HTR-8/SVneo (cell line): ENCODE measurements at regions not wholly inside any gene's neighbourhood (a gene's known extent, or its start where the extent isn't known, plus 50 kb on each side); places are given as distances from the start of the nearest gene placed in this dataset.
"Not testable (repeated sequence)": the region's sequence is repeated elsewhere in the genome, so short reads cannot be mapped to it uniquely, and the experiment has no call there.

Experiments
- DNase-seq: peaks from one replicate; pipeline ENCODE4 v3.0.0; 2011; ENCODE audit warnings: low spot score, mixed read lengths; ENCODE audit not compliant: insufficient read length
- FAIRE-seq: peaks from 2 replicates; lab custom pipeline; 2011; peaks lifted over from hg19 to GRCh38; lab: Jason Lieb, UNC

GRCh38 chr7:157467496-157468212 lies 130.8 kb downstream of the DNAJB6 start:
- no peak for DNase-seq

DNA sequence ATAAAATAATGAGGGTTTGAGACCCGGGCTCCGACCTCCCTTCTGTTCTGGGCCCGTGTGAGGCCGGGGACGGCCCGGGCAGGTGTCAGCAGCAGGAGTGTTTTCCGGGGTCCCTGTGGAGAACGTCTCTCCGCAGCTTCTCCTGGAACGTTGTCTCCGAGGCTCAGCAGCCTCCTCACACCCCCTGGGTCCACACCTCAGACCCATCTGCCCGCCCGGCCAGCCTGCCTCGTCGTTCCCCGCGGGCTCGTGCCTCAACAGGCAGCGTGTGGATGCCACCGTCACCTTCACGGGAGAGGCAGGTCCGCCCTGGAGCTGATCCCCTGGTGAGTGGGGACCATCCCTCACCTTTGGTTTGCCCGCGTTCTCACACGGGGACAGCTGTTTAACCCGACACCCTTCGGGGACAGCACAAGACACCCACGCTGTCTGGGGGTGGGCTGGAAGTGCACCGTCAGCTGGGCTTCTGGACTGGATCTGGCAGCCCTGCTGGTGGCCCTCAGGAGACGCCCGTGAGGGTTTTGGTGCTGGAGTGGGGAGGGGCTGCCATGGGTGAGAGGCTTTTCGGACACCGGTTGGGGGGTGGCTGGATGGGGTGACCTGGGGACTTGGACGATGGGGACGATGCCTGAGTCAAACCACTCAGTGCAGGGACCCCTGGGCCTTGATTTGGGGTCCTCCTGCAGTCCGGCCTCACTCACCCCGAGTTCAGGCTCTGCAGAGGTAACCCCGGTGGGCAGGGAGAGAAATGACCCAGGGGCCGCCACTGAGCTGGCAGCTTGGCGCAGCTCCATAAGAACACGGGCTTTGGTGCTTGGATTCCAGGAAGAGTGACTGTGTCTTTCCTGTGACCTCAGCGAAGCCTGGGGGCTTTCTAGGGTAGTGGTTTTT lies 131.7 kb downstream of the DNAJB6 start:
- DNase-seq (peak; percentile 53), FAIRE-seq (no peak)

More at GRCh38 chr7:157467496-157468212, 130.8 kb downstream of the DNAJB6 start:
- FAIRE-seq: no peak

DNA sequence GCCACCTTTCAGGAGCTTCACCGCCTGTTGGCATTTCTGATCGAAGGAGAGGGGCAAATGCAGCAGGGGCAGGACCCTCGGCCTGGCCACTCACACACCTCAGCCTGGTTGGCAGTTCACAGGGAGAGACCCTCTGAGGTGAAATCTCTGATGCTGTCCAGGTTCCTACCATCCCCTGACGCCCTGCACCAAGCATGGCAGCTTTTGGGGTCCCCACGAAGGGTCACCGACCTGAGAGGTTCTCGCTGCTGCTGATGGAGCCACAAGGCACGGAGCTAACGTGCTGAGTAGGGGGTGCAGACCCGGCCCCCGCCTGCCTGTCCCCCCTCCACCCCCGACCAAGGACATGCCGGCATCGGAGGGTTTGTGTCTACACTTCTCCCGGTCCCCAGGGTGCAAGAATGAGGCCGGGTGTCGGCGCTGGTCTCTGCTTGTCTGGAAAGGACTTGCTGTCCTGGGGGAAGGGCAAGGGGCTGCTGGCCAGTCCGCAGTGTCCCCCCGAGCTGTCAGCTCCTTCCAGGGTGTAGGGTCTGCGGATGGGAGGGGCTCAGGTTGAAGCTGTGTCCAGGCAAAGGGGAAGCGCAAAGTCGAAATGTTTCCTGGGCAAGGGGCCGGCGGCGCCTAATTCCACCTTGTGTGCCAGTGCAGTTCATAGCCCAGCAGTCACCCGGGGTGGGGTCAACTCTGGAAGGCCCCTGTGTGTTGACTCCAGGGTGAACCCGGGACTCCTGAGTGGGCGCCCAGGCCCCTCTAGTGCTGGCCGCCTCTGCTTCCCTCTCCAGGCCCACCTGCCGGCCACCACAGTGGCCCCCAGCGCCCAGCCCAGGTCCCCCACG lies 132.6 kb downstream of the DNAJB6 start:
- no peak for FAIRE-seq

DNA sequence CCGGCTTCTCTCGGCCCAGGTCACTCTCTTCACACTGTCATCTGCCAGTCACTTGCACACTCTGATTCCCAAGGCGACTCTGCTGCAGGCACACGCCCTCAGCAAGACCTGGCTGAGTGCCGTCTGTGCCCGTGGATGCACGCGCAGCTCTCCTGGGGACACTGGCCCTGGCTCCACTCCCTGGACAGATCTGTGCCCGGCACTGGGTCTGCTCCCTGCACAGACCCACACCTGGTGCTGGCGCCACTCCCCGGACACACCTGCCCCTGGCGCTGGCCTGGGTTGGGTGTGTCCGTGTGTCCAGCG lies 133.2 kb downstream of the DNAJB6 start:
- FAIRE-seq: no peak
- no peak for DNase-seq

More for the DNA sequence above, 132.6 kb downstream of the DNAJB6 start:
- DNase-seq: no peak

DNA sequence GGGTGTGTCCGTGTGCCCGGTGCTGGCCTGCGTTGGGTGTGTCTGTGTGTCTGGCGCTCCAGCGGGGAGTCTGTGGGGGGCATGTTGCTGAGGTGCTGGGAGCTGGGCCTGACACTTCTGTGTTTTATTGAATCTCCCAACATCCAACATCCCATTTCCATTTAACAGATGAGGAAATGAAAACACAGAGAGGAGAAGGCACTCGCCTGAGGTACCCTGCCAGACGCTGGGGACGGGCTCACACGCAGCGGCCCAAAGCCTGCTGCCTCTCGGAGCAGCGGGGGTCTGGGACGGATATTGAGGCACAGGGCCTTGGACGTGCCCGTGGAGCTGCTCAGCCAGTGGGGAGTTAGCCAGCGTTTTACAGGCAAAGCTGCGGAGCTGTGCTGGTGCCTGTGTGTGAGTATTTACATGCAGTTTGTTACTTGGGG lies 133.9 kb downstream of the DNAJB6 start:
- FAIRE-seq (no peak), DNase-seq (no peak)

DNA sequence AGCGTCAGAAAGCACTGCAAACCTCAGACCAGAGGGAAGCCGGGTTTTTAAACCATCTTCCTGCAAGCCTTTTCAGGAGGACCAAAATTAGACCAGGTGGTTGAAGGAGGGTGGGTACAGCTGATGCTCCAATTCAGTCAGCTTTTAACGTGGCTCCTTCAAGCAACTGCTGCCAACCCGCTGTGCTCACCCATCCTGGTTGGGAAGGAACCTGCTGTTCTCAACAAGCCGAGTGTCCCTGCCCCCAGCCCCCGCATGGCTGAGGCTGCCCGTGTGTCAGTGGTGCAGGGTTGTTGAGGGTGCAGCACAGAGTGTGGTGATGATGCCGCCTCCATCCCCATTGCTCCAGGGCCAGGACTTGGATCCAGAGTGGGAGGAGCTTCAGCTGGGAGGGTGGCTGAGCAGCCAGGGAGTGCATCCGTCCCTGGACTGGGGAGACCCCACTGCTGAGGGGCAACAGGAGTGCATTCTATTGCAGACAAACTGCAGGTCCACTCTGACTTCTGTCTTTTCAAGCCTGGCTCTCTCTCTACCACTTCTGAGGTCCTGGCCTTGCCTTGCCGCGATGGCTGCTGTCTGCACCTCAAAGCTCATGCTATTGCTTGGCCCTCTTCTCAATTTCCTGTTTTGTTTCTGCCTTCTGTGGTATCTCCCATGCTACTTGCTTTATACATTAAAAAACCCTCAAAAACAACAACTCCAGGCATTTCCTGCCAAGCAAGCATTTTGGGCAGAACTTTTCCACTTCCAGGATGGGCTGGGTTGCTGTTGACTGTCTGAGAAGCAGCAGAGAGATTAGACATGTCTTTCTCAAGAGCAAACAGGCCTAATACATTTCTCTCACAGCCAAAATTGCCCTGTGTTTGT lies 134.7 kb downstream of the DNAJB6 start:
- DNase-seq (no peak), FAIRE-seq (no peak)

- no peak for DNase-seq
- no peak for FAIRE-seq
These were observed 135.7 kb downstream of the DNAJB6 start for GRCh38 chr7:157472311-157473050.

GRCh38 chr7:157473051-157473569 lies 136.3 kb downstream of the DNAJB6 start:
- FAIRE-seq: no peak
- no peak for DNase-seq

GRCh38 chr7:157474685-157475084 lies 137.9 kb downstream of the DNAJB6 start:
- DNase-seq (no peak), FAIRE-seq (no peak)

GRCh38 chr7:157475095-157475494 lies 138.3 kb downstream of the DNAJB6 start:
- FAIRE-seq: no peak
- no peak for DNase-seq

DNA sequence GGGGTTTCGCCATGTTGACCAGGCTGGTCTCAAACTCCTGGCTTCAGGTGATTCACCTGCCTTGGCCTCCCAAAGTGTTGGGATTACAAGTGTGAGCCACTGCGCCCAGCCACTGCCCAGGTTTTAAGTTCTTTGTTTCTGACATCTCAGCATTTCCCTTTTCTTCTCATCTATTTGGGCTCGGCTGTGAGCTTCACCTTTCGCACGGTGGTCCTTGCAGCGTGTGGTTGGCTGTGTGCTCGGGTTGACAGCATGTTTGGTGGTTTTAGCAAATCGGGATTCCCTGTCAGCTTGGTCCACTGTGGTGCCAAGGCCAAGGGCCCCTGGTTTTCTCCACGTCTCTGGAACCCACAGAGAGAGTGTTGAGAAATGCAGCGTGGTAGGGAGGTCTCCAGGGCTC lies 138.8 kb downstream of the DNAJB6 start:
- no peak for DNase-seq
- FAIRE-seq: no peak

- DNase-seq: no peak
- no peak for FAIRE-seq
These were observed 139.4 kb downstream of the DNAJB6 start for GRCh38 chr7:157476201-157476600.

- no peak for FAIRE-seq
- no peak for DNase-seq
These were observed 140.1 kb downstream of the DNAJB6 start for GRCh38 chr7:157476654-157477549.

- FAIRE-seq (no peak), DNase-seq (no peak)
These were observed 140.9 kb downstream of the DNAJB6 start for GRCh38 chr7:157477550-157478212.

DNA sequence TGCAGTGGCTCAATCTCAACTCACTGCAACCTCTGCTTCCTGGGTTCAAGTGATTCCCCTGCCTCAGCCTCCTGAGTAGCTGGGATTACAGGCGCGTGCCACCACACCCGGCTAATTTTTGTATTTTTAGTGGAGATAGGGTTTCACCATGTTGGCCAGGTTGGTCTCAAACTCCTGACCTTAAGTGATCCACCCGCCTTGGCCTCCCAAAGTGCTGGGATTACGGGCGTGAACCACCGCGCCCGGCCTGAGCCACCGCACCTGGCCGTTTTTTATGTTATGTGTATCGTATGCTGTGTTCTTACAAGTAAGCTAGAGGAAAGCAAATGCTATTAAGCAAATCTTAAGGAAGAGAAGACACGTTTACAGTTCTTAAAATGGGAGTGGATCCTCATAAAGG lies 141.8 kb downstream of the DNAJB6 start:
- FAIRE-seq, DNase-seq: not testable (repeated sequence)

DNA sequence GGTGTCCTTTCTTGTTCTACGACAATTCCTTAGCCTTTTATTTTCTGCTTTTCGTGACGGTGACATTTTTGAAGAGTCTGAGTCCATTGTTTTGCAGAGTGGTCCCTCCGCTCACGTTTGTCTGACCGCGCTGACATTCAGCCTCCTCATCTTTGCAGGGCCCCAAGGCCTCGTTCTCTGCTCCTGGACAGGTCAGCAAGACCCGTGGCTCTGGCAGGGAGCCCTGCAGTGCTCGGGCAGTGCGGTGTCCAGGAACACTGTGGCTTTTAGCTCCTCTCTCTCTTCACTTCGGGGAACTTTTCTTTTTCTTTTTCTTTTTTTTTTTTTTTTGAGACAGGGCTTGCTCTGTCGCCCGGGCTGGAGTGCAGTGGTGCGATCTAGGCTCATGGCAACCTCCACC lies 142.5 kb downstream of the DNAJB6 start:
- FAIRE-seq (no peak), DNase-seq (no peak)

DNA sequence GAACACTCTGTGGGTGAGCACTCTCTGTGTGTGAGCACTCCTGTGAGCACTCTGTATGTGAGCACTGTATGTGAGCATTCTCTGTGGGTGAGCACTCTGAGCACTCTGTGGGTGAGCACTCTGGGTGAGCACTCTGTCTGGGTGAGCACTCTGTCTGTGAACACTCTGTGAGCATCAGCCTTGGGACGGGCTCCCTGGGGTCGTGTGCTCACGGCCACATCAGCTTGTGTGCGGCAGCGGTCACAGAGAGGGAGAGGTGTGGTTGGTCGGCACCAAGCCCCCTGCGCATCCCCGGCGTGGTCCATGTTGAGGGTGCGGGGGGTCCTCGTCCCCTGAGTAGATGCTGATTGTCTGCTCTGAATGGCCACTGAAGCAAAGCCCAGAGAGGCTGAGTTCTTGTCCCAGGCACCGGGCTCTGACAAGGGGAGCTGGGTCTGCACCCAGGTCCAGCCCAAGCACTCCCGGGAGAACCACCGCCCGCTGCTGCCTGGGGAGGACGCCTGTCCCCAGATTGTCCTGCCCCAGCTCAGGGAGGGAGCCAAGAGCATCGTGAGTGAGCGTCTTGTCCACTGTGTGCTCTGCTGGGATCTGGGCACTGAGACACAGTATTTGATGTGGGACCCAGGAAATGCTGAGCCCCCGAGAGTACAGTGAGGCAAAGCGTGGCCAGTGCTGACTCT lies 143.7 kb downstream of the DNAJB6 start:
- FAIRE-seq (no peak), DNase-seq (no peak)
